IMR-90 (cell line): ENCODE measurements at regions not wholly inside any gene's neighbourhood (a gene's known extent, or its start where the extent isn't known, plus 50 kb on each side); places are given as distances from the start of the nearest gene placed in this dataset.

ENCODE experiments used
- CEBPB ChIP-seq: IDR thresholded peaks from 2 replicates; pipeline ENCODE4 v1.6.1; 2012; ENCODE audit warnings: low read depth, low read length, improper control_type of control experiment
- ELK1 ChIP-seq: fragments of 150-350 bp; IDR thresholded peaks from 2 replicates; pipeline ENCODE4 v1.6.1; 2016; ENCODE audit warnings: low read depth, mild to moderate bottlenecking, low read length, moderate library complexity, borderline replicate concordance
- FOS ChIP-seq: fragments of 150-350 bp; IDR thresholded peaks from 2 replicates; pipeline ENCODE4 v1.6.1; 2016; ENCODE audit warnings: low read depth, low read length
- MAZ ChIP-seq: IDR thresholded peaks from 2 replicates; pipeline ENCODE4 v1.6.1; 2012; ENCODE audit warnings: low read depth, mild to moderate bottlenecking, low read length, improper control_type of control experiment, moderate library complexity, borderline replicate concordance
- MXI1 ChIP-seq: IDR thresholded peaks from 2 replicates; pipeline ENCODE4 v1.6.1; 2012; ENCODE audit warnings: low read depth, mild to moderate bottlenecking, low read length, moderate library complexity, borderline replicate concordance
- NFE2L2 ChIP-seq: fragments of 150-350 bp; IDR thresholded peaks from 2 replicates; pipeline ENCODE4 v1.6.1; 2016; ENCODE audit warnings: low read depth, mild to moderate bottlenecking, low read length
- POLR2A ChIP-seq: IDR thresholded peaks from 2 replicates; pipeline ENCODE4 v1.6.1; 2012; ENCODE audit warnings: mild to moderate bottlenecking, low read depth, low read length
- RAD21 ChIP-seq: IDR thresholded peaks from 2 replicates; pipeline ENCODE4 v1.6.1; 2012; ENCODE audit warnings: low read length, improper control_type of control experiment
- RFX5 ChIP-seq: IDR thresholded peaks from 2 replicates; pipeline ENCODE4 v1.8.0; 2012; ENCODE audit warnings: low read depth, mild to moderate bottlenecking, low read length, moderate library complexity
- USF2 ChIP-seq: fragments of 150-350 bp; IDR thresholded peaks from 2 replicates; pipeline ENCODE4 v1.6.1; 2017; ENCODE audit warnings: mild to moderate bottlenecking, antibody characterized with exemption, low read length, low read depth
- TF ChIP-seq, protein P1 (sequence below): conservative IDR thresholded peaks from 2 replicates; pipeline ENCODE4 v1.5.1; 2012; ENCODE audit warnings: mild to moderate bottlenecking, low read depth, low read length, improper control_type of control experiment

DNA sequence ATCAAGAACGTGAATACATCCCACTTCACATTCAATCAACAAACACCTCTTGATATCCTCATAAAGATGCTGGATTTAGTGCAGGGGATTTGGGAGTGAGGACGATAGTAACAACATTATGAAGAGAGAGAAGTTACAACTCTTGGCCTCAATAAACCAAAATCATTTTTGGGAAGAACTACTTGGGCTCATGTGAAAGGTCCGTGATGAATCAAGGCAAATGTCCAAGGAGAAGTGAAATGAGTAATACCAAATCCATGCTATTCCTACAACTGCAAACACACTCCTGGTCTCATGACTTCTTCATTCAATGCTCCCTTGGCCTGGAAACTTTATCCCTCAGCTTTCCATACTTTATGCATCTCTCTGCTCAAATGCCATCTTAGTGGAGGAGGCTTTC, 162.0 kb upstream of the LMNTD1 start:
- TF ChIP-seq, protein P1, sequence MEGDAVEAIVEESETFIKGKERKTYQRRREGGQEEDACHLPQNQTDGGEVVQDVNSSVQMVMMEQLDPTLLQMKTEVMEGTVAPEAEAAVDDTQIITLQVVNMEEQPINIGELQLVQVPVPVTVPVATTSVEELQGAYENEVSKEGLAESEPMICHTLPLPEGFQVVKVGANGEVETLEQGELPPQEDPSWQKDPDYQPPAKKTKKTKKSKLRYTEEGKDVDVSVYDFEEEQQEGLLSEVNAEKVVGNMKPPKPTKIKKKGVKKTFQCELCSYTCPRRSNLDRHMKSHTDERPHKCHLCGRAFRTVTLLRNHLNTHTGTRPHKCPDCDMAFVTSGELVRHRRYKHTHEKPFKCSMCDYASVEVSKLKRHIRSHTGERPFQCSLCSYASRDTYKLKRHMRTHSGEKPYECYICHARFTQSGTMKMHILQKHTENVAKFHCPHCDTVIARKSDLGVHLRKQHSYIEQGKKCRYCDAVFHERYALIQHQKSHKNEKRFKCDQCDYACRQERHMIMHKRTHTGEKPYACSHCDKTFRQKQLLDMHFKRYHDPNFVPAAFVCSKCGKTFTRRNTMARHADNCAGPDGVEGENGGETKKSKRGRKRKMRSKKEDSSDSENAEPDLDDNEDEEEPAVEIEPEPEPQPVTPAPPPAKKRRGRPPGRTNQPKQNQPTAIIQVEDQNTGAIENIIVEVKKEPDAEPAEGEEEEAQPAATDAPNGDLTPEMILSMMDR = no peak
- TF ChIP-seq MXI1 (no peak), RFX5 (no peak), POLR2A (no peak), NFE2L2 (no peak), CEBPB (no peak), MAZ (no peak), ELK1 (no peak), RAD21 (no peak), FOS (no peak), USF2 (no peak)
